GM12878 (cell line): ENCODE measurements at regions not wholly inside any gene's neighbourhood (a gene's known extent, or its start where the extent isn't known, plus 50 kb on each side); places are given as distances from the start of the nearest gene placed in this dataset.

Experiments used
- ATAC-seq: fragments of 200-7000 bp; cut with Tn5 transposase; 3 replicates; pipeline ENCODE4 v1.9.1; 2020; ENCODE audit warnings: mild to moderate bottlenecking, moderate library complexity
- BruUV-seq: library from RNA; stranded (reverse); fragments of 400-500 nt; replicated peaks from 2 replicates; lab custom pipeline; 2021; lab: Mats Ljungman, UMichigan
- CTCF ChIA-PET: fragments of 300-600 bp; sonication (Branson Sonifier 250); formaldehyde crosslinking; extraction: SDS; loops from one replicate; lab custom pipeline; 2021; ENCODE audit warnings: inconsistent platforms; lab: Yijun Ruan, JAX
- POLR2A ChIA-PET: fragments of 350-600 bp; formaldehyde crosslinking; extraction: SDS; loops from one replicate; lab custom pipeline; 2021; ENCODE audit warnings: inconsistent platforms; lab: Charles Lee
- RAD21 ChIA-PET: fragments of 300-600 bp; sonication (Branson Sonifier 250); formaldehyde crosslinking; loops from one replicate; lab custom pipeline; 2023; ENCODE audit warnings: antibody characterized with exemption; ENCODE audit not compliant: unreplicated experiment; lab: Charles Lee
- SMC1A ChIA-PET: fragments of 300-600 bp; sonication (Branson Sonifier 250); formaldehyde crosslinking; loops from one replicate; lab custom pipeline; 2023; ENCODE audit not compliant: unreplicated experiment, uncharacterized antibody; lab: Charles Lee
- DNase-seq: peaks from one replicate; pipeline ENCODE4 v3.0.0-alpha.2; 2011; ENCODE audit warnings: low read depth, low spot score
- FAIRE-seq: peaks from 3 replicates; lab custom pipeline; 2011; peaks lifted over from hg19 to GRCh38; lab: Jason Lieb, UNC
- H2AFZ ChIP-seq: 2 replicates; pipeline ENCODE4 v1.6.0; 2011; ENCODE audit warnings: low read depth, low read length, control low read depth; ENCODE audit not compliant: control insufficient read depth
- H3K27ac ChIP-seq: 2 replicates; pipeline ENCODE4 v1.5.1; 2011; ENCODE audit warnings: control low read depth; ENCODE audit not compliant: control insufficient read depth, insufficient read depth
- H3K27me3 ChIP-seq, 2 experiments: replicated peaks in 1 of 2; 2 replicates each; pipeline versions ENCODE4 v1.6.0 to v1.6.1; 2011; ENCODE audit warnings: low read length in 1 of 2; ENCODE audit not compliant: control insufficient read depth in 2 of 2, insufficient read depth in 2 of 2
- H3K36me3 ChIP-seq, 2 experiments: 2 replicates each; pipeline ENCODE4 v1.5.1; 2011; ENCODE audit warnings: low read length in 1 of 2; ENCODE audit not compliant: control insufficient read depth in 2 of 2, insufficient read depth in 2 of 2
- H3K4me1 ChIP-seq: 2 replicates; pipeline ENCODE4 v1.6.1; 2011; ENCODE audit warnings: mild to moderate bottlenecking, low read length, moderate library complexity, mixed read lengths; ENCODE audit not compliant: control insufficient read depth, insufficient read depth
- H3K4me2 ChIP-seq: 2 replicates; pipeline ENCODE4 v1.6.0; 2011; ENCODE audit warnings: control low read depth; ENCODE audit not compliant: control insufficient read depth, insufficient read depth
- H3K4me3 ChIP-seq: fragments of 200-600 bp; sonication (generic); 2 replicates; pipeline ENCODE4 v1.5.1; 2016
- H3K79me2 ChIP-seq: 2 replicates; pipeline ENCODE4 v1.6.0; 2011; ENCODE audit warnings: low read length; ENCODE audit not compliant: control insufficient read depth, insufficient read depth
- H3K9ac ChIP-seq: 2 replicates; pipeline ENCODE4 v1.8.0; 2011; ENCODE audit warnings: low read length, control low read depth, mixed read lengths; ENCODE audit not compliant: control insufficient read depth, insufficient read depth
- H3K9me3 ChIP-seq: replicated peaks from 3 replicates; pipeline ENCODE4 v1.5.1; 2011; ENCODE audit warnings: mild to moderate bottlenecking, low read length; ENCODE audit not compliant: control insufficient read depth, insufficient read depth
- H4K20me1 ChIP-seq: 2 replicates; pipeline ENCODE4 v1.6.0; 2011; ENCODE audit not compliant: control insufficient read depth, insufficient read depth
- ATF2 ChIP-seq: IDR thresholded peaks from 2 replicates; pipeline ENCODE4 v1.6.1; 2012; ENCODE audit warnings: low read length, inconsistent platforms
- CUX1 ChIP-seq: IDR thresholded peaks from 2 replicates; pipeline ENCODE4 v1.6.1; 2012; ENCODE audit warnings: improper control_type of control experiment, low read depth, low read length; ENCODE audit not compliant: insufficient replicate concordance
- ESRRA ChIP-seq: IDR thresholded peaks from 2 replicates; pipeline ENCODE4 v1.6.1; 2012; ENCODE audit warnings: mild to moderate bottlenecking, low read length, improper control_type of control experiment
- EZH2 ChIP-seq: IDR thresholded peaks from 2 replicates; pipeline ENCODE4 v1.6.1; 2012; ENCODE audit warnings: low read depth, mild to moderate bottlenecking, control low read depth, inconsistent platforms, low read length, borderline replicate concordance; ENCODE audit not compliant: control insufficient read depth
- FOXK2 ChIP-seq: fragments of 450-650 bp; IDR thresholded peaks from 2 replicates; pipeline ENCODE4 v1.6.1; 2017; ENCODE audit warnings: mild to moderate bottlenecking, moderate library complexity
- FOXM1 ChIP-seq: IDR thresholded peaks from 2 replicates; pipeline ENCODE4 v1.6.1; 2012; ENCODE audit warnings: low read depth, mild to moderate bottlenecking, inconsistent platforms, low read length, moderate library complexity
- IKZF2 ChIP-seq, 2 experiments: fragments of 450-650 bp; IDR thresholded peaks; 2 replicates each; pipeline ENCODE4 v1.6.1; 2017; ENCODE audit warnings: mild to moderate bottlenecking in 2 of 2, moderate library complexity in 2 of 2
- MAX ChIP-seq: IDR thresholded peaks from 2 replicates; pipeline ENCODE4 v1.6.1; 2012; ENCODE audit warnings: low read depth, low read length, improper control_type of control experiment
- MYB ChIP-seq: fragments of 150-350 bp; IDR thresholded peaks from 2 replicates; pipeline ENCODE4 v1.6.1; 2014; ENCODE audit warnings: mild to moderate bottlenecking, low read depth, low read length, borderline replicate concordance
- SIN3A ChIP-seq: IDR thresholded peaks from 2 replicates; pipeline ENCODE4 v1.6.1; 2012; ENCODE audit warnings: low read depth, low read length, improper control_type of control experiment
- SREBF1 ChIP-seq: IDR thresholded peaks from 2 replicates; pipeline ENCODE4 v1.6.1; 2012; ENCODE audit warnings: mild to moderate bottlenecking, low read length
- TBL1XR1 ChIP-seq: IDR thresholded peaks from 2 replicates; pipeline ENCODE4 v1.6.1; 2012; ENCODE audit warnings: low read depth, low read length, improper control_type of control experiment
- TCF12 ChIP-seq: IDR thresholded peaks from 2 replicates; pipeline ENCODE4 v1.6.1; 2011; ENCODE audit warnings: low read depth, mild to moderate bottlenecking, low read length
- WGBS: methylation state at CpG from one replicate; pipeline ENCODE4 v1.1.6; 2016; ENCODE audit warnings: low lambda C conversion rate; ENCODE audit not compliant: insufficient replicate concordance, insufficient coverage; ENCODE audit errors: missing lambda C conversion rate; 5-methylcytosine and 5-hydroxymethylcytosine counted together
- in situ Hi-C: fragments of 300-500 bp; cut with MboI; formaldehyde crosslinking; loops from 9 replicates; pipeline ENCODE4 v1.14.3; 2018; ENCODE audit warnings: mixed read lengths
- intact Hi-C: fragments of 100-400 bp; cut with micrococcal nuclease; formaldehyde crosslinking; loops from one replicate; pipeline ENCODE4 v1.14.2; 2022; ENCODE audit not compliant: unreplicated experiment

- SMC1A ChIA-PET, result no interaction called here
- Histone ChIP-seq H3K9me3 (no peaks in the 10 kb centered on the region), H3K79me2 (no peaks in the 10 kb centered on the region), H3K4me1 (no peaks in the 10 kb centered on the region), H3K27ac (no peak overlapping the region), H3K36me3 (no peaks in the 10 kb centered on the region), H3K4me3 (no peak overlapping the region), H3K27me3 (no peaks in the 10 kb centered on the region), H2AFZ (no peak overlapping the region), H3K9ac (no peak overlapping the region), H3K4me2 (no peak overlapping the region), H4K20me1 (no peaks in the 10 kb centered on the region)
- DNase-seq (no peak), ATAC-seq (no peak), FAIRE-seq (no peak)
- intact Hi-C loops (no loop called here), in situ Hi-C loops (loop anchor here (25.0 kb wide), 2 partner anchors 1403 to 1628 kb away; no protein-coding TSS in a partner anchor)
- TF ChIP-seq FOXK2 (no peak), SIN3A (no peak), TBL1XR1 (no peak), MAX (no peak), IKZF2 (IDR thresholded peaks at IDR 0.05) (no peak), CUX1 (no peak), EZH2 (no peak), TCF12 (no peak), ATF2 (no peak), FOXM1 (no peak), ESRRA (no peak), SREBF1 (no peak), MYB (no peak)
- no TSS peak for BruUV-seq
- RAD21 ChIA-PET, result no interaction called here
- 28% methylated on average over 3 of the region's 3 CpGs for WGBS
- POLR2A ChIA-PET, result no interaction called here
- CTCF ChIA-PET, result no interaction called here
These were observed 397.1 kb downstream of the SNAPC1 start for GRCh38 chr14:62159314-62159713.
